HG03045 (cell line): ENCODE measurements at regions not wholly inside any gene's neighbourhood (a gene's known extent, or its start where the extent isn't known, plus 50 kb on each side); places are given as distances from the start of the nearest gene placed in this dataset.

Experiments
- ATAC-seq: cut with Tn5 transposase; IDR thresholded peaks from one replicate; pipeline ENCODE4 v1.9.1; 2021; ENCODE audit warnings: mild to moderate bottlenecking, moderate library complexity; ENCODE audit not compliant: unreplicated experiment

- no peak for ATAC-seq
Observed at GRCh38 chr3:193978030-193978429, 157.9 kb upstream of the HES1 start.

GRCh38 chr3:193978486-193978885 lies 157.5 kb upstream of the HES1 start:
- no peak for ATAC-seq

GRCh38 chr3:193980326-193980725 lies 155.6 kb upstream of the HES1 start:
- no peak for ATAC-seq

- no peak for ATAC-seq
Observed at GRCh38 chr3:193980905-193981304, 155.0 kb upstream of the HES1 start.

- ATAC-seq: no peak
Observed at GRCh38 chr3:193981504-193981903, 154.4 kb upstream of the HES1 start.

- ATAC-seq: no peak
Observed at GRCh38 chr3:193982258-193982659, 153.7 kb upstream of the HES1 start.

GRCh38 chr3:193983846-193984818 lies 151.8 kb upstream of the HES1 start:
- no peak for ATAC-seq

- no peak for ATAC-seq
Observed at GRCh38 chr3:193984876-193985275, 151.1 kb upstream of the HES1 start.

GRCh38 chr3:193987186-193987585 lies 148.8 kb upstream of the HES1 start:
- ATAC-seq: no peak

- no peak for ATAC-seq
Observed at GRCh38 chr3:193989186-193989585, 146.8 kb upstream of the HES1 start.

- ATAC-seq: no peak
Observed at GRCh38 chr3:193991666-193992424, 144.1 kb upstream of the HES1 start.

GRCh38 chr3:193992425-193993037 lies 143.4 kb upstream of the HES1 start:
- no peak for ATAC-seq

GRCh38 chr3:193996221-193996620 lies 139.7 kb upstream of the HES1 start:
- ATAC-seq: no peak

- no peak for ATAC-seq
Observed at GRCh38 chr3:193996641-193997089, 139.3 kb upstream of the HES1 start.

- no peak for ATAC-seq
Observed at GRCh38 chr3:193997228-193998122, 138.5 kb upstream of the HES1 start.

GRCh38 chr3:193998123-193998448 lies 137.9 kb upstream of the HES1 start:
- no peak for ATAC-seq

GRCh38 chr3:193998628-193999195 lies 137.2 kb upstream of the HES1 start:
- ATAC-seq: no peak

- no peak for ATAC-seq
Observed at GRCh38 chr3:194000100-194000499, 135.8 kb upstream of the HES1 start.

- no peak for ATAC-seq
Observed at GRCh38 chr3:194000712-194001111, 135.2 kb upstream of the HES1 start.
